Endodermal cell (in vitro differentiated cells): ENCODE measurements at regions not wholly inside any gene's neighbourhood (a gene's known extent, or its start where the extent isn't known, plus 50 kb on each side); places are given as distances from the start of the nearest gene placed in this dataset.
"Not testable (repeated sequence)": the region's sequence is repeated elsewhere in the genome, so short reads cannot be mapped to it uniquely, and the experiment has no call there.

ENCODE experiments used
- DNase-seq: peaks from one replicate; pipeline ENCODE4 v3.0.0-alpha.2; 2017
- H3K27ac ChIP-seq: 2 replicates; pipeline ENCODE4 v1.5.1; 2013; ENCODE audit warnings: mild to moderate bottlenecking, low read depth, low read length, moderate library complexity
- H3K27me3 ChIP-seq: 2 replicates; pipeline ENCODE4 v1.6.1; 2013; ENCODE audit warnings: mild to moderate bottlenecking, low read length, moderate library complexity; ENCODE audit not compliant: insufficient read depth, control insufficient read depth, poor library complexity, severe bottlenecking
- H3K36me3 ChIP-seq: 2 replicates; pipeline ENCODE4 v1.7.0; 2013; ENCODE audit warnings: mild to moderate bottlenecking, low read length, moderate library complexity; ENCODE audit not compliant: control insufficient read depth, insufficient read depth
- H3K4me1 ChIP-seq: one replicate; pipeline ENCODE4 v1.7.0; 2013; ENCODE audit warnings: low read length; ENCODE audit not compliant: control insufficient read depth, insufficient read depth
- H3K4me3 ChIP-seq: 2 replicates; pipeline ENCODE4 v1.5.1; 2013; ENCODE audit warnings: mild to moderate bottlenecking, low read length, moderate library complexity
- H3K9ac ChIP-seq: 2 replicates; pipeline ENCODE4 v1.6.1; 2013; ENCODE audit warnings: mild to moderate bottlenecking, low read length, moderate library complexity; ENCODE audit not compliant: poor library complexity, severe bottlenecking; ENCODE audit errors: extremely low read depth
- H3K9me3 ChIP-seq: 2 replicates; pipeline ENCODE4 v1.6.1; 2013; ENCODE audit warnings: mild to moderate bottlenecking, low read length, moderate library complexity; ENCODE audit not compliant: control insufficient read depth
- H3K27ac Mint-ChIP-seq: 2 replicates; pipeline ENCODE4 v1.8.0; 2020; ENCODE audit warnings: mixed read lengths
- H3K27me3 Mint-ChIP-seq: 2 replicates; pipeline ENCODE4 v1.8.0; 2021; ENCODE audit warnings: mild to moderate bottlenecking, mixed read lengths; ENCODE audit not compliant: insufficient read depth
- H3K36me3 Mint-ChIP-seq: 2 replicates; pipeline ENCODE4 v1.8.0; 2020; ENCODE audit warnings: low read depth, mixed read lengths
- H3K4me1 Mint-ChIP-seq: 2 replicates; pipeline ENCODE4 v1.8.0; 2020; ENCODE audit warnings: mixed read lengths
- H3K4me3 Mint-ChIP-seq: 2 replicates; pipeline ENCODE4 v1.8.0; 2020; ENCODE audit warnings: mild to moderate bottlenecking, moderate library complexity, mixed read lengths
- H3K9me3 Mint-ChIP-seq: 2 replicates; pipeline ENCODE4 v1.8.0; 2020; ENCODE audit warnings: mild to moderate bottlenecking, mixed read lengths
- WGBS, 2 experiments: methylation state at CpG; one replicate each; pipeline versions ENCODE4 v1.1.5 to v1.1.7; 2013; ENCODE audit warnings: missing lambda C conversion rate in 2 of 2, mixed read lengths in 1 of 2; ENCODE audit not compliant: insufficient coverage in 1 of 2, insufficient read length in 1 of 2; 5-methylcytosine and 5-hydroxymethylcytosine counted together
- TF ChIP-seq, protein P1 (sequence below): fragments of 200-600 bp; sonication (generic); conservative IDR thresholded peaks from 2 replicates; pipeline ENCODE4 v1.5.0; 2021; ENCODE audit warnings: antibody characterized with exemption, mild to moderate bottlenecking

GRCh38 chr6:82461536-82461935 lies 97.9 kb downstream of the TPBG start:
- H3K9ac ChIP-seq = no peak overlapping the region
- peaks cover 42% of the 10 kb centered on the region for H3K9me3 ChIP-seq
- H3K27ac ChIP-seq = no peak overlapping the region
- no peak overlapping the region for H3K27ac Mint-ChIP-seq
- H3K9me3 Mint-ChIP-seq = peaks cover 31% of the 10 kb centered on the region
- WGBS, 2 experiments = 86% methylated on average over 1 of the region's 1 CpG; no CpG with 5 or more reads in 1 of the 2 experiments
- no peaks in the 10 kb centered on the region for H3K27me3 ChIP-seq
- no peak overlapping the region for H3K4me3 ChIP-seq
- DNase-seq = no peak
- peaks cover 6% of the 10 kb centered on the region for H3K36me3 Mint-ChIP-seq
- no peaks in the 10 kb centered on the region for H3K4me1 ChIP-seq
- peaks cover 5% of the 10 kb centered on the region for H3K4me1 Mint-ChIP-seq
- TF ChIP-seq, protein P1, sequence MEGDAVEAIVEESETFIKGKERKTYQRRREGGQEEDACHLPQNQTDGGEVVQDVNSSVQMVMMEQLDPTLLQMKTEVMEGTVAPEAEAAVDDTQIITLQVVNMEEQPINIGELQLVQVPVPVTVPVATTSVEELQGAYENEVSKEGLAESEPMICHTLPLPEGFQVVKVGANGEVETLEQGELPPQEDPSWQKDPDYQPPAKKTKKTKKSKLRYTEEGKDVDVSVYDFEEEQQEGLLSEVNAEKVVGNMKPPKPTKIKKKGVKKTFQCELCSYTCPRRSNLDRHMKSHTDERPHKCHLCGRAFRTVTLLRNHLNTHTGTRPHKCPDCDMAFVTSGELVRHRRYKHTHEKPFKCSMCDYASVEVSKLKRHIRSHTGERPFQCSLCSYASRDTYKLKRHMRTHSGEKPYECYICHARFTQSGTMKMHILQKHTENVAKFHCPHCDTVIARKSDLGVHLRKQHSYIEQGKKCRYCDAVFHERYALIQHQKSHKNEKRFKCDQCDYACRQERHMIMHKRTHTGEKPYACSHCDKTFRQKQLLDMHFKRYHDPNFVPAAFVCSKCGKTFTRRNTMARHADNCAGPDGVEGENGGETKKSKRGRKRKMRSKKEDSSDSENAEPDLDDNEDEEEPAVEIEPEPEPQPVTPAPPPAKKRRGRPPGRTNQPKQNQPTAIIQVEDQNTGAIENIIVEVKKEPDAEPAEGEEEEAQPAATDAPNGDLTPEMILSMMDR = no peak
- no peaks in the 10 kb centered on the region for H3K27me3 Mint-ChIP-seq
- no peaks in the 10 kb centered on the region for H3K36me3 ChIP-seq
- H3K4me3 Mint-ChIP-seq = no peak overlapping the region

DNA sequence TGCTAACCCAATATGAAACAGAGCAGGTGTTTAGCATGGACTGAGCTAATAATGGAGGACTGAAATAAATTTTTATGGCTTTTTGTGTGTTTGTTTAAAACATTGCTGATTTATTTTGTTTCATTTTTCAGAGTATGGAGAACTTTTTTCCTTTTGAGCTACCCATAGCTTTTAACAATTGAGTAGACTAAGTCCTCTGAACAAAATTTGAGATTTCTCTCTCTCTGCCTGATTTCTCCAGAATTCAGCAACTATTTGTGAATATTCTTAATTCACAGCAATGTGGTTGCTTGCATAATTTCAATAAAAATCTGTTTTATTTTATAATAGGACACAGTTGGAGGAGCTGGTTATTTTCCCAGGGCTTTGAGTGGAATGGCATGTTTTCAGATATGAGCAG lies 103.7 kb downstream of the TPBG start:
- no peak overlapping the region for H3K4me3 Mint-ChIP-seq

GRCh38 chr6:82470123-82470522 lies 106.5 kb downstream of the TPBG start:
- H3K36me3 ChIP-seq = not testable (repeated sequence)
- WGBS, 2 experiments = 91 to 95% methylated on average over 5 to 8 of the region's 8 CpGs

More for the DNA sequence above, 103.7 kb downstream of the TPBG start:
- Mint-ChIP-seq H3K27ac (no peak overlapping the region), H3K27me3 (no peaks in the 10 kb centered on the region), H3K4me1 (no peaks in the 10 kb centered on the region), H3K36me3 (peaks cover 7% of the 10 kb centered on the region), H3K9me3 (peaks cover 58% of the 10 kb centered on the region)
- Histone ChIP-seq H3K36me3 (no peaks in the 10 kb centered on the region), H3K27ac (no peak overlapping the region), H3K4me1 (no peaks in the 10 kb centered on the region), H3K4me3 (peak overlapping the region; percentile 49), H3K9me3 (peaks cover 41% of the 10 kb centered on the region), H3K9ac (no peak overlapping the region), H3K27me3 (no peaks in the 10 kb centered on the region)
- no peak for DNase-seq
- TF ChIP-seq, protein P1 = no peak

DNA sequence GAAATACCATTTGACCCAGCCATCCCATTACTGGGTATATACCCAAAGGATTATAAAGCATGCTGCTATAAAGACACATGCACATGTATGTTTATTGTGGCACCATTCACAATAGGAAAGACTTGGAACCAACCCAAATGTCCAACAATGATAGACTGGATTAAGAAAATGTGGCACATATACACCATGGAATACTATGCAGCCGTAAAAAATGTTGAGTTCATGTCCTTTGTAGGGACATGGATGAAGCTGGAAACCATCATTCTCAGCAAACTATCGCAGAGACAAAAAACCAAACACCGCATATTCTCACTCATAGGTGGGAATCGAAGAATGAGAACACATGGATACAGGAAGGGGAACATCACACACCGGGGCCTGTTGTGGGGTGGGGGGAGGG lies 111.5 kb downstream of the TPBG start:
- H3K27me3 ChIP-seq, H3K27me3 Mint-ChIP-seq, H3K4me1 ChIP-seq, H3K4me3 ChIP-seq, H3K27ac ChIP-seq, H3K9ac ChIP-seq, H3K27ac Mint-ChIP-seq, H3K4me3 Mint-ChIP-seq, DNase-seq, H3K4me1 Mint-ChIP-seq, H3K36me3 ChIP-seq, H3K9me3 ChIP-seq, H3K36me3 Mint-ChIP-seq: not testable (repeated sequence)
- 100% methylated on average over 2 of the region's 5 CpGs; no CpG with 5 or more reads in 1 of the 2 experiments for WGBS, 2 experiments
- peaks cover 29% of the 10 kb centered on the region for H3K9me3 Mint-ChIP-seq

More at GRCh38 chr6:82470123-82470522, 106.5 kb downstream of the TPBG start:
- not testable (repeated sequence) for H3K4me1 Mint-ChIP-seq, H3K27me3 Mint-ChIP-seq, H3K27ac Mint-ChIP-seq, H3K4me3 ChIP-seq, H3K9ac ChIP-seq, H3K36me3 Mint-ChIP-seq, H3K4me3 Mint-ChIP-seq, DNase-seq, H3K4me1 ChIP-seq, H3K27me3 ChIP-seq, H3K27ac ChIP-seq
- peaks cover 66% of the 10 kb centered on the region for H3K9me3 Mint-ChIP-seq
- H3K9me3 ChIP-seq = peaks cover 41% of the 10 kb centered on the region
